Spleen (tissue), 7 donors: ENCODE measurements at regions not wholly inside any gene's neighbourhood (a gene's known extent, or its start where the extent isn't known, plus 50 kb on each side); places are given as distances from the start of the nearest gene placed in this dataset.

Source experiments
- POLR2A ChIP-seq, 3 donors: fragments of 450-650 bp; IDR thresholded peaks; one replicate each; pipeline ENCODE4 v1.5.1; 2017; ENCODE audit warnings: antibody characterized with exemption in 3 of 3, mild to moderate bottlenecking in 1 of 3
- TF ChIP-seq, protein P1 (sequence below), 11 experiments: fragments of 200-600 bp in 7 of 11; fragments of 450-650 bp in 4 of 11; sonication (generic) in 4 of 11; IDR thresholded peaks in 8 of 11; conservative IDR thresholded peaks in 3 of 11; 1 replicate in 7 of 11; 2 replicates in 4 of 11; pipeline versions ENCODE4 v1.4.0 to v1.8.0; 2016 to 2021; ENCODE audit warnings: antibody characterized with exemption in 11 of 11, inconsistent platforms in 4 of 11, mild to moderate bottlenecking in 1 of 11
- donor health status: DM: no; HTN: no; CAD: no; lungs with moderate emphysema.
- donor health status: DM: no; HTN: no; CAD: no.
- donor health status: DM: no; HTN: no; CAD: no.

DNA sequence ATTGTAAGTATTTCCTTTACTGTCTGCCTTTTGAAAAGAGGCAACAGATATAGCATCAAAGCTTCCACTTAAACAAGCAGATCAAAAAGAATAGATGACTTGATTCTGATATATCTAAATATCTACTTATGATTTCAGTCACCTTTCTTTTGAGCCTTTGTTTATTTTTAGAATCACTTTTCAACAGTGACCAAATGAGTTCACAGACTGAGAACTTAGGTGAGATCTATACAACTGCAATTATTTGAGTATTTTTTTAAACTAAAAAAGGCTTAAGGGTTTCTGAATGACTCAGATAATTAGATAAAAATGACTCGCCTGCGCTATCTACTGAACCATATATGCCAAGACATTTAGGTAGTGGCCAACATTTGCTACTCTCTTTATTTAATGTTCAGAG, 166.7 kb upstream of the KCNIP4 start:
- TF ChIP-seq, protein P1, sequence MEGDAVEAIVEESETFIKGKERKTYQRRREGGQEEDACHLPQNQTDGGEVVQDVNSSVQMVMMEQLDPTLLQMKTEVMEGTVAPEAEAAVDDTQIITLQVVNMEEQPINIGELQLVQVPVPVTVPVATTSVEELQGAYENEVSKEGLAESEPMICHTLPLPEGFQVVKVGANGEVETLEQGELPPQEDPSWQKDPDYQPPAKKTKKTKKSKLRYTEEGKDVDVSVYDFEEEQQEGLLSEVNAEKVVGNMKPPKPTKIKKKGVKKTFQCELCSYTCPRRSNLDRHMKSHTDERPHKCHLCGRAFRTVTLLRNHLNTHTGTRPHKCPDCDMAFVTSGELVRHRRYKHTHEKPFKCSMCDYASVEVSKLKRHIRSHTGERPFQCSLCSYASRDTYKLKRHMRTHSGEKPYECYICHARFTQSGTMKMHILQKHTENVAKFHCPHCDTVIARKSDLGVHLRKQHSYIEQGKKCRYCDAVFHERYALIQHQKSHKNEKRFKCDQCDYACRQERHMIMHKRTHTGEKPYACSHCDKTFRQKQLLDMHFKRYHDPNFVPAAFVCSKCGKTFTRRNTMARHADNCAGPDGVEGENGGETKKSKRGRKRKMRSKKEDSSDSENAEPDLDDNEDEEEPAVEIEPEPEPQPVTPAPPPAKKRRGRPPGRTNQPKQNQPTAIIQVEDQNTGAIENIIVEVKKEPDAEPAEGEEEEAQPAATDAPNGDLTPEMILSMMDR (IDR thresholded peaks at IDR 0.05 in 8 of 11, conservative IDR thresholded peaks at IDR 0.05 in 3 of 11) = no peak
- TF ChIP-seq POLR2A (IDR thresholded peaks at IDR 0.05) = no peak
